HS-27A (cell line): ENCODE measurements at regions not wholly inside any gene's neighbourhood (a gene's known extent, or its start where the extent isn't known, plus 50 kb on each side); places are given as distances from the start of the nearest gene placed in this dataset.

ENCODE experiments used
- DNase-seq: peaks from one replicate; pipeline ENCODE4 v3.0.0-alpha.2; 2012; ENCODE audit warnings: low read depth, missing footprints

DNA sequence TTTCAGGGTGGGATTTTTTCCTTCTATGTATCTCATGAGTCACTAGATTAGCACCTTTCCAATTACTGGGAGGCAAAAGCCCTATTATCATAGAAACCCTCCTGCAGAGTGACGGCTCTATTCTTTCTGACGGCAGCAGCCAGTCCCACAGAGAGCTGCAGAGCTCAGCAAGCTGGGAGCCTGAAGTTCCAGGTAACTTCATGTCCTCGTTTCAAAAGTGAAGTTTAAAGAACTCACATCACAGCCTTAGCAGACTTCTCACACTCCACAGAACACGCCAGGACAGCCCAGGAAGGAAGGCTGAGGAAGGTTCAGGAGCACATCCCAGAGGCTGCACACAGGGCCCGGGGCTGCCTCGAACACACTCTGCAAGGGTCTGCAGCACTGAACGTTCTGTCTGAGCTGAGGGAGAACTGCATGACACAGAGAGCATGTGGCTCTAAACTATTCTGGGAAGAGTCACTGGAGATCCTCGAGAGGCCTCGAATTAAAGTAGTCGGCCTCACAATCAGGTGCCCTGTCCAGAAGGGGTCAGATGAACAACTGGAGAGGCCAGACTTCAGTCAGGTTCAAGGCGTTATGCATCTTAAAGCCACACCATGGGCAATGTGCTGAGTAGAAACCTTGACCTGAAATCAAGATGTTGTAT lies 104.2 kb upstream of the DRD2 start:
- DNase-seq, result no peak

DNA sequence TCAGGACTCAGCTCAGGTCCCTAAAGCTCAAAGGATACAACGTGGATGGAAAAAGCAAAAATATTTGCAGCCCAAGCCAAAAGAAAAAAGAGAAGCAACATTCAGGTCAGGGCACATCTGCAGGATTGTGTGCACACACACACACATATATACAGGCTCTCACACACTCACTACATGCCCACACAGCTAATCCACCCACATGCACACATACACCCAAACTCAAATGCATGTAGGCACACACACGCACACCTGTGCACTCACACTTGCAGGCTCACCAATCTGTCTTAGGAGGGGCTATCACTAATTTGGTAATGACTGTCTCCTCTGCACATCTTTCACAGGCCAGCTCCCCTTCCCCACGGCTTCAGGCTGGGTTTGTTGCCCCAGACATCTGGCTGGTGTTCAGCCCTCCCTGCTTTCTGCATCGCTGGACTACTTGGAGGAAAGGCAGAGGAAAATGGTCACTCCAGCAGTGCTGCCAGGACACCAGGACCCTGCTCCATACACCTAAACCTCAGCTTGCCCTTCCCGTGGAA lies 103.6 kb upstream of the DRD2 start:
- DNase-seq, result no peak

DNA sequence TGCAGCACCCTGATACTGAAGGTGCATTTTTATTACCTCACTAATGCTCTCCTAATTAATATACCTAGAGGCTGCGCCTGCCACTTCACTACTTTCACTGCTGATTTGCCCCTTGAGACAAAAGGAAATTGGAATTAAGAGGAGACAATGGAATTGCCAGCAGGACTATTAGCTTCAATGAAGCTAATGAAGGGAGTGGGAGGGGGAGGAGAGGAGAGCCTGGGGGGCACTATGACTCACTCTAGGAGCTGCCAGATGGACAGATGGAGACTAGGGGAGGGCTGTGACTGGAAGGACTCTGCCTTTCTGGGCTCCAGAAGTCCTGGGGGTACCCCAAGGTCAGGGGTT lies 102.8 kb upstream of the DRD2 start:
- no peak for DNase-seq

DNA sequence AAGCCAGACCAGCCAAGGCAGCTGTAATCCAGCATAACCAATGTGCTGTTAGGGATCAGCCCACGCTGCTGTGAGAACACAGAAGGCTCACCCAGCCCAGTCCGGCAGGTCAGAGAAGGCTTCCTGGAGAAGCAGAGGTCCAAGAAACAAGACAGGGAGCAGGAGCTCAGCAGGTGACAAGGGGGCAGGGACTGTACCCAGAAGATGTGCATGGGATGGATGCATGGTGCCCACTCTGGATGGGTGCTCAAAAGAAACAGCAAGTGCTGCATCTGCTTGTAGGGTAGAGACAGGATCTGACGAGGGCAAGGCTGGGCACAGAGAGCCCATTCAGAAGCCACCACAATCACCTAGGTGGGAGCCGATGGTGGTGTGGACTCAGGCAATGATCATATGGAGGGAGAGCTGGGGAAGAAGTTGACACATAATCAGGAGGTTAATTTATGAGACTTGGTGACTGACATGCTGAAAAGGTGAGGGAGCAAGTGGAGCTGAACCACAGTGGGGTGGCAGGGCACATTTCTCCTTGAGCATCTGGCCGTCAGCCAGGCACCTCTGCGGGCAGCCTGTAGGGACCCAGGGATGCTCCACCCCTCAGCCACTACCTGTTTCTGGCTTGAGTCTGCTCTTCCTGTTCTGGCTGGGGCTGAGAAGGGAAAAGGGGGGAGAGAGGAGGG lies 102.3 kb upstream of the DRD2 start:
- no peak for DNase-seq

DNA sequence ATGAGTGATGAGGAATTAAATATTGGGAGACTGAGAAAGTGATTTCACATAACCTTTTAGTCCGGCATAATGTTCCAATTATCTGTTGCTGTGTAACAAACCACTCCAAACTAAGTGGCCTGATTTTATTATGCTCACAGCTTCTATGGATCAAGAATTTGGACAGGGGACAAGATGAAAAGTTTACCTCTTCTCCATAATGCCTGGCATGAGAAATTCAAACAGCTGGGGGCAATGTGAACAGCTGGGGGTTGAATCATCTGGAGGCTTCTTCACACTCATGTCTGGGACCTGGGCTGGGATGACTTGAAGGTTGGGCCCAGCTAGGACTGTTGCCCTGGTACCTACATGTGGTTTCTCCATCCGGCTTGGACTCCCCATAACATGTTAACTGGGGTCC lies 99.4 kb upstream of the DRD2 start:
- DNase-seq, result no peak

DNA sequence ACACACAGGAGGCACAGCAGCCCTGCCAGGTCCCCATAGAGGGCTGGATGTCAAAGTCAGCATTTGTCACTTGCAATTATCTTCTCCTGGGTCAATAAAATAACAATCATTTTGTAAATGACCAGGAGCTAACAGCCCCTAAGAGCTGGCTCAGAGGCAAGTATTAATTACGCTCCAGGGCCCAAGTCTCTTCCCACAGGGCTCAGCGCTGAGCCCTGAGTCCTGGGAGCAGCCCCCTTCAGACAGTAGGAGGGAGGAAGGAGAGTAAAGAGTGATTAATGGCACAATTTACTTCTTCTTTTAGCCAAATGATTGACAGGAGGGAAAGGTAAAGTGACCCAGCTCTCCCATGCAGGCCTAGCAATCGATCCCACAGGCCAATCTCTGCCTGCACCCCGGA lies 99.0 kb upstream of the DRD2 start:
- DNase-seq, result no peak

DNA sequence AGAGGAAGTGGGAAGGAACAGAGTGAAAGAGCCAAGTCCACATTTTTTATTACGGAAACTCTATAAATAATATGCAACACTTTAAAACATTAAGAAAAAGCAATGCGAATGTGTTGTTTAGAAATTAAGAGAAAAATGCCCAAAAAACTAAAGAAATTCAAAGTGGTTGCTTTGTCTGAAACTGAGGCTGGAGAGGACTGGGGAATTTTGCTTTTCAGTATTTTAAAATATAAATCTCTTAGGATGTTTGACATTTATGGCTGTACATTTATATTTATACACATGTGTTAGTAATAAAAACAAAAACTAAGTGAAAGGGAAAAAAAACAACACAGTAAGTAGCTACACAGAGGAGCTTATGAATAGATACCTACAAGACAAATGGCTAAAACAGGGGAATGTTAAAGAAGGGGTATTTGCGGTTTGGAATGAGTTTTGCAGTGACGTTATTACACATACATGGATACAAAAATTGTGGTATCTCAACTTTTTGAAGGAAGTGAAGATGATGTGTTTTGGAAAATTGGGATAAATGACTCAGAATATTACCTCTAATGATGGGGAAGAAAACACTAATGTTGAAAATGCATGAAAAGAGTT lies 97.0 kb upstream of the DRD2 start:
- no peak for DNase-seq

DNA sequence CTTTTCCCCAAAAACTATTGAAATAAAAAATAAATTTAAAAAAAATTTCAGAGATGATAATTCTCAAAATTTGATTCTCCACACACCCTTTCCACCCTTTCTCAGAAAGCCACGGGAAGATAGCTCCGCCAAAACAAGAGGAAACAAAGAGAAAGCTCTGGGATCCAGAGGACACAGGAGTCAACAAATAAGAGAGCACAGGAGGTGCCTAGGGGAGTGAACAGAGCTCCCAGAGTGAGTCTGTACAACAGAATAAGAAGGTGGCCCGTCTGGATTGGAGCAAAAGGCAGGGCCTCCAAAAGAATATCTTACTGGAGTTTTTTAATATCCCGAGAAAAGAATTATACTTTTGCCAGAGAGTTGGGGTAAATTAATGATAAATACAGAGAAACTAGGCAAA lies 96.3 kb upstream of the DRD2 start:
- no peak for DNase-seq

DNA sequence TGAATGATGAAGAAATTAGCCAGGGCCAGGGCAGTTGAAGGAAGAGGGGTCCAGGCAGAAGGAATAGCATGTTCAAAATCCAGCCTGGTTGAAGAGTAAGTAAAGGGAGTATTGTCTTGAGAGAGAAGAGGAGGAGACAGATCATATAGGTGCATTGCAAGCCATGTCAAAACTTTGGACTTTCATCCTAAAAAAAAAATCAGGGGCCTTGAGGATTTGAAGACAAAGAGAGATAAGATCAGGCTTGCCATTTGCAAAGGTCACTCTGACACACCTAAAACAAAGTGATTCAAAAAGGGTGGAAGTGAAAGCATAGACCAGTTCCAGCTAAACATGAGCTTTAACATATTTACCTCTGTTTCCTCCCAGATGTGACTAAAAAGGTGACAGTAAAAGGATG lies 95.7 kb upstream of the DRD2 start:
- DNase-seq, result no peak

DNA sequence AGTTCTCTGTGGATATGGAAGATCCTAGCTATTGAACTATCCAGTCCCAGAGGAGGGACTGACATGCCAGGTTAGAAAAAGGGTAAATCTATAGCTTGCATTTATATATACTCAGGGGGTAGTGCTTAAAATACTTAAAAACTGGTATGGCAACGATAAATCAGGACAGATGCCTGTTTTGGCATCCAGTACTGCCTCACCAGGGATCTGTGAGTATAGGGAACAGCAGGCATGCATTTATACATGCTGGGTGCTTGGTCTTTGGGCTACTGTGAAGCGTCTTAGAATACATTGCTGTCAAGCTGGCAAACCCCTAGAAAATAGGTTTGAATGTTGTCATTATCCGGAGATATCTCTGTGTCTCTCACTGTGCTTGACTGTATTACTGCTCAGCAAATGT lies 94.2 kb upstream of the DRD2 start:
- no peak for DNase-seq

DNA sequence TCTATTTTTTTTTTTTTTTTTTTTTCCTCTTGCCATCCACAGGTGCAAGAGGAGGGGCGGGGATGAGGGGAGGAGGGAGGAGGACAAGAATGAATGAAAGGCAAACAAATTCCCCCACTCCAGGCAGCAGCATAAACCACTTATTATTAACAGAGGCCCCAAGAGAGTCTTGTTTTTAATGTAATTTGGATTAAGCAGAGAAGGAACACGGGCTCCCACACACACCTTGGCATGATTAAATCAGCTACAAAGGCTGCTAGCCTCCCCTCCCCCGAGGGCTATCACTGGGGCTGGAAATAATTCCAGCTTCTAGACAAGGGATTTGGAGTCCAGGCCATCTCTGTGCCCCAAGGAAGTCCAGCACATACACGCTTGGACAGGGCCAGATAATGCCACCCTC lies 93.4 kb upstream of the DRD2 start:
- DNase-seq, result no peak

DNA sequence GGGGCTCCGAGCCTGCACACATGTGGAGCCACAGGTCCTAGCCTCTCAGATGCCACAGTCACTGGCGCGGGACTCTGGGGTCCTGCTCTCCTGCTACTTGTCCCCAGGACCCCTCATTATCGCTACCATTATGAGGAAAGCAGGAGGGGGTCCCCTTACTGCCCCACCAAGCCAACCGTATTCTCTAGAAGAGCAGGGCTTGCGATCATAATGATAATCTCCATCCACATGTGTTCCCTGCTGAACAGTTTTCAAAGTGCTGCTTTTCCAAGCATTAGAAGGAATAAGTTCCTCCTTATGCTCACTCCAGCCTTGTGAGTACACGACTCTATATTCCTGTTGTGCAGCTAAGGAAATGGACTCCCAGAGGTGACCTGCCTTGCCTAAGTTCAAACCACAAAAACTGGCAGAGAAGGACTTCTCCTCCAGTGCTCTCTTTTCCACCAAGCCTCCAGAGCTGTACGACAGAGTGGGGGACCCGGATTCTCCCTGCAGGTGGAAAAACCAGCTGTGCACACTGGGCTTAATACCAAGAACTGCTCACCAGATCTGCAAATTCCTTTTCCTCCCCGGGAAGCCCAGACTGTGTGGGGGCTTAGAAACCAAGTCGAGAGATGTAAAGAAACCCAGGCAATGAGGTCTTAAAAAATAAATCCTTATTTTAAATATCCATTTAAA lies 92.8 kb upstream of the DRD2 start:
- no peak for DNase-seq

DNA sequence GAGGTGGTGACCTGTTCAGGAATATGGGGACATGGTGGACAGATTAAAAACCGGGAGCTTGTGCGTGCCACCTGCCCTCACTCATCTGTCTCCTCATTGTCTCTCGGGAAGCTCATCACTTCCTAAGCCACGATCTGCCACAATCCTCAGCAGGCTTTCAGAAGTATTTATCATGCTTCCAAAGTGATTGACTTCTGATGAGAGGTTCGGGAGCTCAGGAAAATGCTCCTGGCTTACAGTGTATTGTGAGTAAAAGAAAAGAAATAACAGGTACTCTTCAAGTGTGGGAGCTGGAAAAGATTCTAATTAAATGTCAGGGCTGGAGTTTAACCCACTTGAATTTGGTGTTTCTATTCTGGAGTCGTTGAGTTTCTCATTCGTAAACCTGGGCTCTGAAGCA lies 91.9 kb upstream of the DRD2 start:
- no peak for DNase-seq

DNA sequence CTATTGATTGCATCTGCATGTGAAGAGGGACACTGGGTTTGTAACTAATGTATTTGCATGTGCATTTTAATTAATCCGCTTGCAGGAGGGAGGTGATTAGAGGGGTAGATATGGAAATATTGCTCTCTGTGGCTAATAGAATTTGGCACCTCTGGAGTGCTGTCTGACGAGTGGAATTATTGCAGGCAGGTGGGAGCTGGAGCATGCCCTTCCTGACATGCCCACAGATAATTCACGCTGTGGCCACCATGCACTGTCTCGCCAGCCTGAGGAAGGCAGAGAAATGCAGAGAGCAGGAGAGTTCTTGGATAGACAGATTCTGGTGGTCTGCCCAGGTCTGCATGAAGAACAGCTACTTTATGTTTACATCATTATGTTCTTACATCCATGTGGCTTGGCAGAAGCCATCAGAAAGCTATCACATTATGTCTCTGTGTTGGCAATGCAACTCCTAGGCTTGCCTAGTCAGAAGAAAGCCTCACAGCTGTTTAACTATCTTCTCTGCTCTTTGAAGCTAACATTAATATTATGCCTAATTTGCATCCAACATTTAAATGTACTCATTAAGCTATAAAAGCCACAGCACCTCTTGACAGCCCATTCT lies 89.4 kb upstream of the DRD2 start:
- DNase-seq, result no peak

DNA sequence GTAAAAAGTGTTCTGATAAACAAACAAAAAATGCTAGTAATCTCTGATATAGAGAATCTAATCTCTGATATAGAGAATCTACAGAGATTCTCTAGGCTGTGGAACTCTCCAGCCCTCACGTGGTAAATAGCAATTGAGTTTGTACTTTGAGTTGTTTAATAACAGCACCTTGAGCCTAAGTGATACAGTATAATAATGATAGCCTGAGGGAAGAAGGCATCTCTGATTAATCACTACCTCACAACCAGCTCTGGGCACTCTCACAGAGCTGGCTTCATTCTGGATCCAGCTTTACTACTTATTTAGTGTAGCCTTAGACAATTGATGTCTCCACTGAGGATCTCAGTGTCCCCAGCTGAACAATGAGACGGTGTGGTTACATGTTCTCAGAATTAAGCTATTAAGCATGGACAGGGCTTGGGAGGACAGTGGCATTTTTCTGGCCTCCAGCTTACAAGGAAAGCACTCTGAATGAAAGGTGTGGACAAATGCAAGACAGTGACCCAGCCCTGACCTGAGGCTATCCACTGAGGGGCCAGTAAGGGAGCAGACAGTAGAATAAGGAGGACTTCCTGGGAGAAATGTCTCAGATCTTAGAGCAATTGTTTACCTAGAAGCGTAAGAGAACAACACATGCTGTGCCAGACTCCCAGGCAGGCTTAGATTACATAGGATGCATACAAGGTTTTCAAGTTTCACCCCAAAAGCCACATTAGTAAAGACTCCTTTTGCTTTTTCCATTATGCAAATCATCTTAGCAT lies 88.7 kb upstream of the DRD2 start:
- DNase-seq, result no peak

DNA sequence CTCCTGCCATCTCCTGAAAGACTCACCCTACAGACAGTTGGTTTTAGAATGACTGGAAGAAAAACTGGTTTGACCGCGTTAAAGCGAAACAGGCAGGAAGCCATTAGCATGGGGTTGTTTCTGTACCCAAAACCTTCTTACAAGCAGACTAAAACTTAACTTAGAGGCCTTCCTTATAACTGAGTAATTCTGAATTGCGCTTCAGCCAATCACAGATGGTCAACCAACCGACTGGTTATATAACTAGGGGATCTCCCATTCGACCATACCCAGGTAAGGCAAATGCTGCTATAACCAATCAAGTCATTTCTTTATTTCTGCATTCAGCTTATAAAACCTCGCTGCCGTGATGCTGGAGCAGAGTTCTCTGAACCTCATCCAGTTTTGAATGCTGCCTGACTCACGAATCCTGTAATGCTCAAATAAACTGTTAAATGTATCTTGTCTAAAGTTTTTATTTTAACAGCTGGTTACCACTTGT lies 87.8 kb upstream of the DRD2 start:
- DNase-seq, result no peak

DNA sequence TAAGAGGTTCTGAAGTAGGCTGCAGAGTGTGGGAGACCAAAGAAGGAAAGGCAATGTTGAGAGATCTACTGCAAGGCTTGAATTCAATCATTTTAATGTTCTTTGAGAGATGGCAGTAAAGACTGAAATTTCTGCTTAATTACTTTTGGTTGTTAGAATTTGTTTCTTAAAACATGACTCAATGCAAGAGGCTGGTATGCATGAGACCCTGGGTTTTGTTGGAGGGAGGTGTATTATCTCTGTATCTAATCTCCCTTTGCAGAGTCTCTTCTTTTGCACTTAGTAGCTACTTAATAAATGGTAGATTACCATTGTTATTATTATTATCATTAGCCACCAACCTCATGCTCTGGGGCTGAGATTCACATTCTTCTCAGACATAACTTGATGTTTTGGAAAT lies 87.4 kb upstream of the DRD2 start:
- DNase-seq, result no peak

DNA sequence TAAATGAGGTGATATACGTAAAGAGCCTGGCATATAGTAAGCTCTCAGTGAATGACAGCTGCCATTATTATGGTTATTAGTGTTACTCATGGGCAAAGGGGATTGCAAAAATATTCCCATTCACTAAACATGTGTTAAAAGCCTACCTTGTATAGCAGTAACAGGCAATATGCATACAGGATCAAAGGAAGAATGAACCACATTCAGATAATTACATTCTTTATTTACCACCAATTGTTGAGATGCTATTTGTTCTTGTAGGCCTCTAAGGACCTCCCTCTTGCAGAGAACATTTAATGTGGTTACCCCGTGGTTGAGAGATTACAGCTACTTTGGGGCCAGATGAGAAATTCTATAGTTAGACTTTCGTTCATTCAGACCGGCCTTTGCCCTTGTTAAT lies 82.7 kb upstream of the DRD2 start:
- no peak for DNase-seq

DNA sequence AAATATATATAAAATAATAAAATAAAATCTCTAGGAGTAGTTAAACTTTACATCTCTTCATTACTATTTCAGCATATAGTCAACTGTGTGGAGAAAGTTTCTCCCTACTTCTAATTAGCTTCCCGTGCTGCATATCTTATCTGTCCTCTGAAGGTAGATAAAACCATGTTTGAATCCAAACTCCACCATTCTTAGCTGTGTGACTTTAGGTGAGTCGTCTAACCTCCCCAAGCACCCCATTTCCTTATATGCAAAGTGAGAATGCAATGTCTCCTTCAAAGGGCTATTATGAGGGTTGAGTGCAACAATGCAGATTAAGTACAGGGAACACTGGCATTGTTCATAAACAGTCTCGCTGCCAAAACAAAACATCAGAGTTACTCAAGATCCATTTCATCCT lies 80.8 kb upstream of the DRD2 start:
- no peak for DNase-seq

DNA sequence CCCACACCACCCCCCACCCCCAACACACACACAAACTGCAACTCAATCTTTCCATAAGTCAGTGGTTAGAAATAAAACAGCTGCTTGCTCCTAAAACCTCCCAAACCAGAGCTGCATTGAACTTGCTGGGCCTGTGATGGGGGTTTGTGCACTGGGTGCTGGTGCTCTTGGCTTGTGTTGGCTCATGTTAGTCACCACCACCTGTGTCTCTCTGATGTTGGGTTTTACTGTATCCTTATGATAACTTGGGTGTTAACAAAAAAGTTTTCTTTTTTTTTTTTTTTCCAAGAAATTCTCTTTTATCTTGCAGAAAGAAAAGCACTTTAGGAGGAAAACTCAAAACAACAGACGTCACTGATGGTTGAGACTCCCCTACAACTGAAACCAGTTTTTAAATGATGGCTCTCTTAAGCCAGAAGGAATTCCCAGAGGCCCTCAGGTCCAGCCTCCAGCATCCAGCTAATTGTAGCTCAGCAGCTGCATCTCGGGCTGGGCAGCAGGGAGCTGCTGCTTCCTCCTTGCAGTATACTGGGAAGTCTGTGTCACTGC lies 79.9 kb upstream of the DRD2 start:
- DNase-seq, result no peak

DNA sequence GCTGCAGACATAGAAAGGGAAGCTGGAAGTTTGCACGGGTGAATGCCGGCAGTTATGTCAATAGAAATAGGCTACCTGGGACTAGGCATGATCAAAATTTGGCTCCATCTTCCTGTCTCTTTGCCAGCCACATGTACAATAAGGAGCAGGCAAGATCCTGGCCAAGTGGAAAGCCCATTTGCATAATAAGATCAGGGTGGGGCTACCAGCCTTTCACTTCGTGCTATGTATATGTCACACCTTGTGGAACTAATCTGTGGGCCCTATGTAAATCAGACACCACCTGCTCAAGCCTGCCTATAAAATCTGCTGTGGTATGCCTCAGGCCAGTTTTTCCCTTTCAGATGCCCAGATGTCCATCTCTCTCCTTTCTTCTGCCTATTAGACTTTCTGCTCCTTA lies 79.3 kb upstream of the DRD2 start:
- DNase-seq, result no peak

DNA sequence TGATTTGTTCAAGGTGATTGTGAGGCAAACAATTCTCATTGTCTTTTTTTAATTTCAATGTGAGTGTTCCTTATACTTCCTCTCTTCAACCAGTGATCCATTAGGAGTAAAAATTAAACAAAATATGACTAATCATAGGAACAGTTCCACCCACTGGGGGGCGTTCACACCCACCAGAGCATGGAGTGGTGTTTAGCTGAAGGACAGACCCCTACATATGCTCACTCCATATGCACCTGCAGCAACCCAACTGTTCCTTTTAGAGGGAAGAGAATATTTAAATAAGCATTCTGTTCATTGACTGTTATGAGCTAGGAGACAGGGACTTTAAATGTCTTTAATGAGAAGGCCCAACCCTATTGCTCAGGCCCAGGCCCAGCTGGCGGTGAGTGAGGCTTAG lies 78.7 kb upstream of the DRD2 start:
- no peak for DNase-seq
